ENCODE measurements at regions not wholly inside any gene's neighbourhood (a gene's known extent, or its start where the extent isn't known, plus 50 kb on each side); places are given as distances from the start of the nearest gene placed in this dataset.
A peak's percentile ranks its signal among the peaks of the same experiment; 100 is the strongest.

GRCh38 chr3:99499235-99500158 is 138.9 kb upstream of the COL8A1 start:
- Mint-ChIP-seq H3K4me3 (no peak overlapping the region), H3K9me3 (peaks cover 2% of the 10 kb centered on the region), H3K27ac (no peak overlapping the region), H3K27me3 (no peaks in the 10 kb centered on the region), H3K36me3 (ENCODE audit: low read depth) (no peaks in the 10 kb centered on the region), H3K4me1 (ENCODE audit: low read depth) (no peaks in the 10 kb centered on the region)
- DNase-seq (peak; percentile 9), ATAC-seq (no peak)
- intact Hi-C loops (cut with micrococcal nuclease): loop anchor here (5.0 kb wide), 1 partner anchor 253 kb away; no protein-coding TSS in a partner anchor
- TF ChIP-seq, protein P1, sequence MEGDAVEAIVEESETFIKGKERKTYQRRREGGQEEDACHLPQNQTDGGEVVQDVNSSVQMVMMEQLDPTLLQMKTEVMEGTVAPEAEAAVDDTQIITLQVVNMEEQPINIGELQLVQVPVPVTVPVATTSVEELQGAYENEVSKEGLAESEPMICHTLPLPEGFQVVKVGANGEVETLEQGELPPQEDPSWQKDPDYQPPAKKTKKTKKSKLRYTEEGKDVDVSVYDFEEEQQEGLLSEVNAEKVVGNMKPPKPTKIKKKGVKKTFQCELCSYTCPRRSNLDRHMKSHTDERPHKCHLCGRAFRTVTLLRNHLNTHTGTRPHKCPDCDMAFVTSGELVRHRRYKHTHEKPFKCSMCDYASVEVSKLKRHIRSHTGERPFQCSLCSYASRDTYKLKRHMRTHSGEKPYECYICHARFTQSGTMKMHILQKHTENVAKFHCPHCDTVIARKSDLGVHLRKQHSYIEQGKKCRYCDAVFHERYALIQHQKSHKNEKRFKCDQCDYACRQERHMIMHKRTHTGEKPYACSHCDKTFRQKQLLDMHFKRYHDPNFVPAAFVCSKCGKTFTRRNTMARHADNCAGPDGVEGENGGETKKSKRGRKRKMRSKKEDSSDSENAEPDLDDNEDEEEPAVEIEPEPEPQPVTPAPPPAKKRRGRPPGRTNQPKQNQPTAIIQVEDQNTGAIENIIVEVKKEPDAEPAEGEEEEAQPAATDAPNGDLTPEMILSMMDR (IDR thresholded peaks at IDR 0.05): peak; percentile 14
- POLR2A ChIA-PET: no interaction called here
- CTCF ChIA-PET: interaction anchor here (0.7 to 0.8 kb wide), 2 partner anchors 32 to 257 kb away, joined by 3 read pairs; no protein-coding TSS in a partner anchor

DNA sequence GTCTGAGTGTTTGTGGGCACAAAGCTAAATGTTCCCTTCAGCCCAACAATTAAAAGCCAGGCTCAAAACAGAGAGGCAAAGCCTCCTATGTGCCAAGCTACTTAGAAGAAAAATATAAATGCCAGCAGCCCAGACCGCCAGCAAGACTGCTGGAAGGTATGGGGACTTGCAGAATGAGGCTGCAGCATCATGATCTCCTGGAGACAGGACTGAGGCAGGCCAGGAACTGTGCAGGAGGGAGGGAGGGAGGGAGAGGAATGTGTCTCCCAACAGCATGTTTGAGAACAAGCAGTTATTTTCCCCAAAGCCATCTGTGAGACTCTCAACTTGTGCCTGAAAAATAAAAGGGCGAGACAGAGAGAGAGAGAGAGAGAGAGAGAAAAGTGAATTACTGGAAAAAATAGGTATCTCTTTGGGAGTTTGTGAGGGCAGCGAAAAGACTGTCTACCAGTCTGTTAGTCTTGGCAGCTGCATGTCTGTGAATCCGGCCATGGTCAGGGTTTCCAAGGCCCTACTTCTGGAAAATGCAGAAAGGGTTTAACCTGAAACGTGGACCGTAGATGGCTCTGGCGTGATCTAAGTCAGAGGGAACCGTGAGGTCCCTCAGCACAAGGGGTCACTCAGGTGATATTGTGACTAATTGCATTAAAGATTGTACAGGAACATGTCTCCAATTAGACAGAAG is 139.7 kb upstream of the COL8A1 start:
- no peaks in the 10 kb centered on the region for H3K4me1 Mint-ChIP-seq (ENCODE audit: low read depth)
- ATAC-seq: no peak
- TF ChIP-seq, protein P1 (IDR thresholded peaks at IDR 0.05): no peak
- ChIA-PET CTCF (interaction anchor here (0.7 to 0.8 kb wide), 2 partner anchors 33 to 258 kb away, joined by 3 read pairs; no protein-coding TSS in a partner anchor), POLR2A (no interaction called here)
- no peak overlapping the region for H3K4me3 Mint-ChIP-seq
- peaks cover 2% of the 10 kb centered on the region for H3K9me3 Mint-ChIP-seq
- DNase-seq: no peak
- intact Hi-C loops (cut with micrococcal nuclease): loop anchor here (5.0 kb wide), 1 partner anchor 254 kb away; no protein-coding TSS in a partner anchor
- no peaks in the 10 kb centered on the region for H3K36me3 Mint-ChIP-seq (ENCODE audit: low read depth)
- H3K27ac Mint-ChIP-seq: no peak overlapping the region
- no peaks in the 10 kb centered on the region for H3K27me3 Mint-ChIP-seq

GRCh38 chr3:99487894-99488293 is 150.5 kb upstream of the COL8A1 start:
- no peaks in the 10 kb centered on the region for H3K4me1 Mint-ChIP-seq (ENCODE audit: low read depth)
- DNase-seq (no peak), ATAC-seq (no peak)
- CTCF ChIA-PET: no interaction called here
- TF ChIP-seq, protein P1 (IDR thresholded peaks at IDR 0.05): no peak
- no peak overlapping the region for H3K4me3 Mint-ChIP-seq
- H3K27ac Mint-ChIP-seq: no peak overlapping the region
- no peaks in the 10 kb centered on the region for H3K36me3 Mint-ChIP-seq (ENCODE audit: low read depth)
- intact Hi-C loops (cut with micrococcal nuclease): no loop called here
- H3K27me3 Mint-ChIP-seq: no peaks in the 10 kb centered on the region
- H3K9me3 Mint-ChIP-seq: peaks cover 12% of the 10 kb centered on the region
- POLR2A ChIA-PET: no interaction called here

- Mint-ChIP-seq H3K4me1 (ENCODE audit: low read depth) (no peaks in the 10 kb centered on the region), H3K36me3 (ENCODE audit: low read depth) (no peaks in the 10 kb centered on the region), H3K4me3 (no peak overlapping the region), H3K27me3 (no peaks in the 10 kb centered on the region), H3K9me3 (peaks cover 11% of the 10 kb centered on the region), H3K27ac (no peak overlapping the region)
- no peak for DNase-seq
- POLR2A ChIA-PET: no interaction called here
- no peak for ATAC-seq
- CTCF ChIA-PET: no interaction called here
- intact Hi-C loops (cut with micrococcal nuclease): no loop called here
- TF ChIP-seq, protein P1 (IDR thresholded peaks at IDR 0.05): no peak
These were observed 153.1 kb upstream of the COL8A1 start for GRCh38 chr3:99485286-99485685.

- DNase-seq (no peak), ATAC-seq (no peak)
- H3K36me3 Mint-ChIP-seq (ENCODE audit: low read depth): no peaks in the 10 kb centered on the region
- H3K4me1 Mint-ChIP-seq (ENCODE audit: low read depth): no peaks in the 10 kb centered on the region
- ChIA-PET CTCF (no interaction called here), POLR2A (no interaction called here)
- peaks cover 11% of the 10 kb centered on the region for H3K9me3 Mint-ChIP-seq
- H3K27ac Mint-ChIP-seq: no peak overlapping the region
- TF ChIP-seq, protein P1 (IDR thresholded peaks at IDR 0.05): no peak
- H3K4me3 Mint-ChIP-seq: no peak overlapping the region
- no peaks in the 10 kb centered on the region for H3K27me3 Mint-ChIP-seq
- intact Hi-C loops (cut with micrococcal nuclease): no loop called here
These were observed 153.5 kb upstream of the COL8A1 start for GRCh38 chr3:99484871-99485270.
